ENCODE measurements at regions not wholly inside any gene's neighbourhood (a gene's known extent, or its start where the extent isn't known, plus 50 kb on each side); places are given as distances from the start of the nearest gene placed in this dataset.

DNA sequence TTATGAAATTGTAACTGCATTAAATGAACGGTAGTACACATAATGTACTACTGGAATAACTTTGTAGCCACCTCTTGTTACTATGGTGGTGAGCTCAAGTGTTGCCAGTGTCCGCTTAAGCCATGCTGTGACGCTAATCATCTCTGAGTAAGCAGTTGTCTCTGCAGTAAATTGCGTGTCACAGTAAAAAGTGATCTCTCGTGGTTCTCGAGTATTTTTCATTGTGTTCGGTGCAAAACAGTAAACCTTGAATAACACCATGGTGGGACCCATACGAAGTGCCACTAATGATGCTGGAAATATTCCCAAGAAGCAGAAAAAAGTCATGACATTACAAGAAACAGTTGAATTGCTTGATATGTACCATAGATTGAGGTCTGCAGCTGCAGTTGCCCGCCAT, 524.8 kb downstream of the SOX5 start:
- Mint-ChIP-seq H3K36me3 (ENCODE audit: low read depth) (no peaks in the 10 kb centered on the region), H3K9me3 (peaks cover 5% of the 10 kb centered on the region), H3K27ac (no peak overlapping the region), H3K4me3 (no peak overlapping the region), H3K4me1 (ENCODE audit: low read depth) (no peaks in the 10 kb centered on the region), H3K27me3 (no peaks in the 10 kb centered on the region)
- POLR2A ChIA-PET, result no interaction called here
- CTCF ChIA-PET, result no interaction called here
- TF ChIP-seq, protein P1, sequence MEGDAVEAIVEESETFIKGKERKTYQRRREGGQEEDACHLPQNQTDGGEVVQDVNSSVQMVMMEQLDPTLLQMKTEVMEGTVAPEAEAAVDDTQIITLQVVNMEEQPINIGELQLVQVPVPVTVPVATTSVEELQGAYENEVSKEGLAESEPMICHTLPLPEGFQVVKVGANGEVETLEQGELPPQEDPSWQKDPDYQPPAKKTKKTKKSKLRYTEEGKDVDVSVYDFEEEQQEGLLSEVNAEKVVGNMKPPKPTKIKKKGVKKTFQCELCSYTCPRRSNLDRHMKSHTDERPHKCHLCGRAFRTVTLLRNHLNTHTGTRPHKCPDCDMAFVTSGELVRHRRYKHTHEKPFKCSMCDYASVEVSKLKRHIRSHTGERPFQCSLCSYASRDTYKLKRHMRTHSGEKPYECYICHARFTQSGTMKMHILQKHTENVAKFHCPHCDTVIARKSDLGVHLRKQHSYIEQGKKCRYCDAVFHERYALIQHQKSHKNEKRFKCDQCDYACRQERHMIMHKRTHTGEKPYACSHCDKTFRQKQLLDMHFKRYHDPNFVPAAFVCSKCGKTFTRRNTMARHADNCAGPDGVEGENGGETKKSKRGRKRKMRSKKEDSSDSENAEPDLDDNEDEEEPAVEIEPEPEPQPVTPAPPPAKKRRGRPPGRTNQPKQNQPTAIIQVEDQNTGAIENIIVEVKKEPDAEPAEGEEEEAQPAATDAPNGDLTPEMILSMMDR (IDR thresholded peaks at IDR 0.05), result no peak
- DNase-seq (no peak), ATAC-seq (no peak)
- intact Hi-C loops (cut with micrococcal nuclease), result no loop called here

DNA sequence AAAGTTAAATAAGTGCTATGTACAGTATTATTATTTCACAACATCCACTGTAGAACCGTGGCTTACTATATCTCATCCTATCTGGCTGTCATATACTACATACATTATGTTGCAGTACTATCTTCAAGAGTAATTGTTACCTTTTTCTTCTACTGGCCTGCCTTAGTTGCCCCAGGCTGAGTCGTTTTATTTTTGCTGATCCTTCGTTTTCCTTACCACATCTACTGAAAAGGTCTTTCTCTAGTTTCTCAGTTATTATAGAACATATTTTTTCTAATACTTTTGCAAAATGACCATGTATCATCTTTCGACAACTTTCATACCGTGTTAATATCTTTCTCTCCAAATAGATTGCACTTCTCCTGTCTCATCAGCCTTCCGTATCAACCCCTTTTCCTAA, 523.1 kb downstream of the SOX5 start:
- Mint-ChIP-seq H3K9me3 (peaks cover 3% of the 10 kb centered on the region), H3K27ac (no peak overlapping the region), H3K4me3 (no peak overlapping the region), H3K36me3 (ENCODE audit: low read depth) (no peaks in the 10 kb centered on the region), H3K27me3 (no peaks in the 10 kb centered on the region), H3K4me1 (ENCODE audit: low read depth) (no peaks in the 10 kb centered on the region)
- intact Hi-C loops (cut with micrococcal nuclease), result no loop called here
- POLR2A ChIA-PET, result no interaction called here
- DNase-seq (no peak), ATAC-seq (no peak)
- TF ChIP-seq, protein P1 (IDR thresholded peaks at IDR 0.05), result no peak
- CTCF ChIA-PET, result no interaction called here

DNA sequence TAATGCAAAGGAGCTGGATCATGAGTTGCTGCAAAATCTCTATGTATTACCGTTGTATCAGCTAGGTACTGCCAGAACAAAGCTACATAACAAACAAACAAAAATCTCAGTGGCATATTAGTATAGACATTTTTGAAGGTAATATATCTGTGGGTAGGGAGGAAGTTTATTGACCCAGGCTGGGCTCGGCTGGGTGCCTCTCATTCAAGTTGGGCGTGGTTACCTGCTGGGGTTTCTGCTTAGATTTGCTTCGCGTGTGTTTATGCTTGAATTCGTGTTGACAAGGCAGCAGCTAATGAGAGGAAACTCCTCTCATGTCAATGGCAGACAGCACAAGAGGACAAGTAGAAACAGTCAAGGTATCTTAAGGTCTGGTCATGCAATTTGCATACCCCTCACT, 520.7 kb downstream of the SOX5 start:
- Mint-ChIP-seq H3K4me3 (no peak overlapping the region), H3K36me3 (ENCODE audit: low read depth) (no peaks in the 10 kb centered on the region), H3K9me3 (peaks cover 6% of the 10 kb centered on the region), H3K27ac (no peak overlapping the region), H3K27me3 (no peaks in the 10 kb centered on the region), H3K4me1 (ENCODE audit: low read depth) (no peaks in the 10 kb centered on the region)
- intact Hi-C loops (cut with micrococcal nuclease), result no loop called here
- TF ChIP-seq, protein P1 (IDR thresholded peaks at IDR 0.05), result no peak
- no peak for ATAC-seq
- POLR2A ChIA-PET, result no interaction called here
- CTCF ChIA-PET, result no interaction called here
- no peak for DNase-seq

DNA sequence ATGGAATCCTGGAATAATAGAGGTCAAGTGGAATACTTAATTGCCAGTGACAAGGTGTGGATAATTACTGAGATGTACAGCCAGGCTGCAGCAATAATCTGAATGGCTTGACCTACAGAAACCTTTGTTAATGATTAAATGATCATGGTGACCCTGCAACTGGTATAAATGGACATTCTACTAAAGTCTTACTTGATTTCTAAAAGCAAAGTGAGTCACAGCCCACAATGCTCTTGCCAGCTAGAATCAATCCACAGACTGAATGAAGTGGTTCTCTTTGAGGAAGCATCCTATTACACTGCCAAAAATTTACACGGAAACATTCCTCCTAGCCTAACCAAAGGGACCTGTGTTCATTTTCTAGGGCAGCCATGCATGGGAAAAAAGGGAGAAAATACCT, 518.5 kb downstream of the SOX5 start:
- Mint-ChIP-seq H3K9me3 (peaks cover 5% of the 10 kb centered on the region), H3K27me3 (no peaks in the 10 kb centered on the region), H3K27ac (no peak overlapping the region), H3K4me1 (ENCODE audit: low read depth) (no peaks in the 10 kb centered on the region), H3K36me3 (ENCODE audit: low read depth) (no peaks in the 10 kb centered on the region), H3K4me3 (no peak overlapping the region)
- ChIA-PET CTCF (no interaction called here), POLR2A (no interaction called here)
- intact Hi-C loops (cut with micrococcal nuclease), result no loop called here
- TF ChIP-seq, protein P1 (IDR thresholded peaks at IDR 0.05), result no peak
- DNase-seq (no peak), ATAC-seq (no peak)

DNA sequence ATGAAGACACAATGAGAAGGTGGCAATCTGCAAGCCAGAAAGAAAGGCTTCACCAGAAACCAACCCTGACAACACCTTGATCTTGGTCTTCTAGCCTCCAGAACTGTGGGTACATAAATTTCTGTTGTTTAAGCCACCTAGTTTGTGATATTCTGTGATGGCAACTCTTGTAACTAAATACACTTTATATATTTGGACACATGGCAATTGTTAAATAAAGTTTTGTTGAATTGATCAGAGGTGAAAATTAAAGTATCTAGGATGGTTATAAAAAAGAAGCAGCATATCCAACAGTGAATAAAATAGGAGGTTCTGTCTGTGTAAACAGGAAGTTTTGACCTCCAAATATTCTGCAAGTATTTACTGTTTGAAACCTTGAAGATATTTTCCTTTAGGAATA, 516.3 kb downstream of the SOX5 start:
- no peak overlapping the region for H3K4me3 Mint-ChIP-seq
- no peak for ATAC-seq
- no peaks in the 10 kb centered on the region for H3K4me1 Mint-ChIP-seq (ENCODE audit: low read depth)
- H3K9me3 Mint-ChIP-seq, result peaks cover 7% of the 10 kb centered on the region
- intact Hi-C loops (cut with micrococcal nuclease), result no loop called here
- no peaks in the 10 kb centered on the region for H3K27me3 Mint-ChIP-seq
- H3K36me3 Mint-ChIP-seq (ENCODE audit: low read depth), result no peaks in the 10 kb centered on the region
- POLR2A ChIA-PET, result no interaction called here
- DNase-seq, result no peak
- CTCF ChIA-PET, result no interaction called here
- no peak overlapping the region for H3K27ac Mint-ChIP-seq
- TF ChIP-seq, protein P1 (IDR thresholded peaks at IDR 0.05), result no peak
